Natural killer cell treated with Interleukin-12 subunit alpha and Interleukin-12 subunit beta and Interleukin-15 and Interleukin-18, amount 100 ng/mL, for 72 hours (primary cell): ENCODE measurements at regions not wholly inside any gene's neighbourhood (a gene's known extent, or its start where the extent isn't known, plus 50 kb on each side); places are given as distances from the start of the nearest gene placed in this dataset.

Experiments used
- ATAC-seq, 2 donors: fragments of 150-1000 bp; cut with Tn5 transposase in 1 of 2; sonication (Bioruptor Pico), chemical (Tn5 transposase) in 1 of 2; 2 replicates each; pipeline ENCODE4 v1.10.0; 2021
- DNase-seq: peaks from one replicate; pipeline ENCODE4 v3.0.0; 2022; ENCODE audit warnings: low spot score
- H3K27ac Mint-ChIP-seq, 2 donors: 1 replicate in 1 of 2; 2 replicates in 1 of 2; pipeline ENCODE4 v1.8.0; 2022; ENCODE audit warnings: mixed read lengths in 2 of 2, mild to moderate bottlenecking in 1 of 2, moderate library complexity in 1 of 2
- H3K27me3 Mint-ChIP-seq, 2 donors: 1 replicate in 1 of 2; 2 replicates in 1 of 2; pipeline ENCODE4 v1.8.0; 2022; ENCODE audit warnings: mixed read lengths in 2 of 2
- H3K36me3 Mint-ChIP-seq: one replicate; pipeline ENCODE4 v1.8.0; 2022; ENCODE audit warnings: mixed read lengths
- H3K4me1 Mint-ChIP-seq, 2 donors: 1 replicate in 1 of 2; 2 replicates in 1 of 2; pipeline ENCODE4 v1.8.0; 2022; ENCODE audit warnings: low read depth in 2 of 2, mixed read lengths in 2 of 2, mild to moderate bottlenecking in 1 of 2
- H3K4me3 Mint-ChIP-seq: one replicate; pipeline ENCODE4 v1.8.0; 2022; ENCODE audit warnings: mixed read lengths
- H3K9me3 Mint-ChIP-seq: 2 replicates; pipeline ENCODE4 v1.8.0; 2022; ENCODE audit warnings: mixed read lengths

- H3K9me3 Mint-ChIP-seq, result peaks cover 25% of the 10 kb centered on the region
- no peak overlapping the region for H3K4me3 Mint-ChIP-seq
- ATAC-seq (no peak), DNase-seq (no peak)
- H3K27ac Mint-ChIP-seq, result no peak overlapping the region
- no peaks in the 10 kb centered on the region for H3K27me3 Mint-ChIP-seq
- no peaks in the 10 kb centered on the region for H3K4me1 Mint-ChIP-seq
- H3K36me3 Mint-ChIP-seq, result no peaks in the 10 kb centered on the region
These were observed 590.6 kb upstream of the IGFBP3 start for GRCh38 chr7:46511442-46512215.

DNA sequence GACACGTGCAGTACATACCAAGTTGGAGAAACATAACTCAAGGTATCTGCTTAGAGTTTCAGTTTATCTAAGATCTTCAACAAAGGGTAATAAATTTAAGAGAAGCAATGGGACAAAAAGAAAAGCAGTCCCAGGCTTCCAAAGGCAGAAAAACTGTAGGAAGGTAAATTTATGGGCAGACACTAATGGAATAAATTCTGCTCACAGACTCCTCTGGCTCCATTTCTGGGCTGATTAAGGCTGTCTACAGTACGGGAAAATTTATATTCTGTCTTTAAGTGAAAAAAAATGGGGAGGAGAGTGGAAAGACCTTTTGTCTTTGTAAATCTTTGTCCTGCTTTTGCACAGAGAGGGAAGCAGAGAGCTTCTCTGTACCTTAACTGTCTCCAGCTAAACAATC lies 587.5 kb upstream of the IGFBP3 start:
- H3K4me1 Mint-ChIP-seq, result no peaks in the 10 kb centered on the region
- H3K27me3 Mint-ChIP-seq, result no peaks in the 10 kb centered on the region

DNA sequence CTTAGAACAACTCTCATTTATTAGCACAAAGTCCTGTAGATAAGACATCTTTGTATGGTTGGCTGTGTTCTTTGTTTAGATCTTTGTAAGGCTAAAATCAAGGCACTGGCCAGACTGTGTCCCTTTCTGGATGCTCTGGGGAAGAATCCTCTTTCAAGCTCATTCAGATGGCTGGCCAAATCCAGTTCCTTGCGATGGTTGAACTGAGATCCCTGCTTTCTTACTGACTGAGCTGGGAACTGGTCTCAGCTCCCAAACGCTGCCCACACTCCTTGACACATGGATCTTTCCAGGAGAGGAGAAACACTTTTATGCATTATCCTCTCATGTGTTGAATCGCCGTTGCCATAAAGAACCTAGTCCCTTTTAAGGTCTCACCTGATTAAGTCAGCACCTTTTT lies 586.5 kb upstream of the IGFBP3 start:
- Mint-ChIP-seq H3K27ac (no peak overlapping the region), H3K4me3 (no peak overlapping the region), H3K9me3 (peaks cover 20% of the 10 kb centered on the region), H3K27me3 (no peaks in the 10 kb centered on the region), H3K4me1 (no peaks in the 10 kb centered on the region), H3K36me3 (no peaks in the 10 kb centered on the region)
- no peak for ATAC-seq
- no peak for DNase-seq

More for the DNA sequence above, 587.5 kb upstream of the IGFBP3 start:
- ATAC-seq (no peak), DNase-seq (no peak)
- Mint-ChIP-seq H3K36me3 (no peaks in the 10 kb centered on the region), H3K27ac (no peak overlapping the region), H3K4me3 (no peak overlapping the region), H3K9me3 (peaks cover 23% of the 10 kb centered on the region)

- ATAC-seq (no peak), DNase-seq (no peak)
- H3K36me3 Mint-ChIP-seq, result peaks cover 12% of the 10 kb centered on the region
- no peak overlapping the region for H3K27ac Mint-ChIP-seq
- H3K4me1 Mint-ChIP-seq, result no peaks in the 10 kb centered on the region
- no peak overlapping the region for H3K4me3 Mint-ChIP-seq
- no peaks in the 10 kb centered on the region for H3K27me3 Mint-ChIP-seq
- peaks cover 34% of the 10 kb centered on the region for H3K9me3 Mint-ChIP-seq
These were observed 573.4 kb upstream of the IGFBP3 start for GRCh38 chr7:46494441-46494840.

- H3K9me3 Mint-ChIP-seq, result peaks cover 34% of the 10 kb centered on the region
- no peak overlapping the region for H3K27ac Mint-ChIP-seq
- DNase-seq (no peak), ATAC-seq (no peak)
- no peaks in the 10 kb centered on the region for H3K4me1 Mint-ChIP-seq
- H3K27me3 Mint-ChIP-seq, result no peaks in the 10 kb centered on the region
- peaks cover 12% of the 10 kb centered on the region for H3K36me3 Mint-ChIP-seq
- no peak overlapping the region for H3K4me3 Mint-ChIP-seq
These were observed 573.0 kb upstream of the IGFBP3 start for GRCh38 chr7:46494028-46494427.

DNA sequence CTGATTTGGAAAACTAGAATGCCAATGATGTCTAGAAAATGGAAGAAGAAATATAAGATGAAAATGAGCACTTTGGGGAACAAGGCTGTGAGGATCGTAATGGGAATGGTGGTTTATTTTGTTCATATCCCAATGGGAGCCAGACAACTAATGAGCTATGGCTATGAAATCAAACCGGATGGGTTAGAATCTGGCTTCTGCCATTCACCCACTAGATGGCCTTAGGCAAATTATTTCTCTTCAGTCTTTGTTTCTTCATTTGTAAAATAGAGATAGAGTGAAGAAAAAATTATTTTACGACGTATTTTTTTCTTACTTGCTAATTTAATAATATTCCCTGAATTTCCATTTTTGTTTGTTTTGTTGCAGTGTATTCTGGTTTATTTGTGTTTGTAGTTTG lies 572.1 kb upstream of the IGFBP3 start:
- Mint-ChIP-seq H3K4me3 (no peak overlapping the region), H3K36me3 (peaks cover 8% of the 10 kb centered on the region), H3K27ac (no peak overlapping the region), H3K27me3 (no peaks in the 10 kb centered on the region), H3K9me3 (peaks cover 27% of the 10 kb centered on the region), H3K4me1 (no peaks in the 10 kb centered on the region)
- no peak for ATAC-seq
- no peak for DNase-seq

DNA sequence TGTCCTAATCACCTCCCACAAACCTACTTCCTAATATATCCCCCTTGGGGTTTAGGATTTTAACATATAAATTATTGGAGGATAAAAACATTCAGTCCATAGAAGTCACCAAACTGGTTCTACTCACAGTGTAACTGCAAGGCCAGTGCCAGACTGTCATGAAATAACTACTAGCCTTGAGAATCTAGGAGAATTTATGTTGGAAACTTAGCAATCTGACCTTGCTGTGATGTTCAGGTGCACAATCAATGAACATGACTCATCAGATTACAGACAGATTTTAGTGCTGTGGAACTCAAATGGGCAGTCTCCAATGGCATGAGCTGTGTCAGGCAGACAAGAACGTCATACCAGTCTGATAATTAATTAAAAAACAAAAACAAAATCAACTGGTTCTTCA lies 571.4 kb upstream of the IGFBP3 start:
- H3K27ac Mint-ChIP-seq, result no peak overlapping the region

GRCh38 chr7:46490406-46490805 lies 569.3 kb upstream of the IGFBP3 start:
- H3K4me3 Mint-ChIP-seq, result no peak overlapping the region
- H3K9me3 Mint-ChIP-seq, result peaks cover 25% of the 10 kb centered on the region
- H3K36me3 Mint-ChIP-seq, result no peaks in the 10 kb centered on the region
- no peaks in the 10 kb centered on the region for H3K27me3 Mint-ChIP-seq
- ATAC-seq, result no peak
- no peak overlapping the region for H3K27ac Mint-ChIP-seq
- DNase-seq, result no peak
- no peaks in the 10 kb centered on the region for H3K4me1 Mint-ChIP-seq

More for the DNA sequence above, 571.4 kb upstream of the IGFBP3 start:
- DNase-seq (no peak), ATAC-seq (no peak)
- Mint-ChIP-seq H3K4me3 (no peak overlapping the region), H3K4me1 (no peaks in the 10 kb centered on the region), H3K27me3 (no peaks in the 10 kb centered on the region), H3K9me3 (peaks cover 26% of the 10 kb centered on the region), H3K36me3 (peaks cover 5% of the 10 kb centered on the region)

DNA sequence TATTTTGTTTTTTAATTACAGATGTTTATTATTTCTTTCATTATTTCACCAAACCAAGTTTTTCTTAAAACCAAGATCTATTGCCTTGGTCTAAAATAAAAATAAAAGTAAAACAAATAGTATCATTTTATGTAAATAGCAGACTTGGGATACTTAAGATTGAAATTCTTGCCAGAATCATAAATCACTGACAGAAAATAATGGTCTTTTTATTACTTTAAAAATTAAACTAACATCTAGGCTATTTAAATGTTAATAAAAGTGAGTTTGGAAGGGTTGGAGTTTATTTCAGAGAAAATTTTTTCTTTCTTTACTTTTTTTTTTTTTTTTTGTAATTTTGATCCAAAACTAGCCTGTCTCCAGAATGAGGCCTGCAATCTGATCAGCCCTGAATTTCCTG lies 568.0 kb upstream of the IGFBP3 start:
- no peaks in the 10 kb centered on the region for H3K4me1 Mint-ChIP-seq
- H3K27me3 Mint-ChIP-seq, result no peaks in the 10 kb centered on the region
- no peak for ATAC-seq
- no peak overlapping the region for H3K27ac Mint-ChIP-seq
- H3K4me3 Mint-ChIP-seq, result no peak overlapping the region
- H3K36me3 Mint-ChIP-seq, result no peaks in the 10 kb centered on the region
- no peak for DNase-seq
- peaks cover 24% of the 10 kb centered on the region for H3K9me3 Mint-ChIP-seq

- H3K4me3 Mint-ChIP-seq, result no peak overlapping the region
- no peaks in the 10 kb centered on the region for H3K36me3 Mint-ChIP-seq
- no peaks in the 10 kb centered on the region for H3K27me3 Mint-ChIP-seq
- no peaks in the 10 kb centered on the region for H3K4me1 Mint-ChIP-seq
- H3K9me3 Mint-ChIP-seq, result peaks cover 25% of the 10 kb centered on the region
- H3K27ac Mint-ChIP-seq, result no peak overlapping the region
- DNase-seq (no peak), ATAC-seq (no peak)
These were observed 567.5 kb upstream of the IGFBP3 start for GRCh38 chr7:46488607-46489006.

DNA sequence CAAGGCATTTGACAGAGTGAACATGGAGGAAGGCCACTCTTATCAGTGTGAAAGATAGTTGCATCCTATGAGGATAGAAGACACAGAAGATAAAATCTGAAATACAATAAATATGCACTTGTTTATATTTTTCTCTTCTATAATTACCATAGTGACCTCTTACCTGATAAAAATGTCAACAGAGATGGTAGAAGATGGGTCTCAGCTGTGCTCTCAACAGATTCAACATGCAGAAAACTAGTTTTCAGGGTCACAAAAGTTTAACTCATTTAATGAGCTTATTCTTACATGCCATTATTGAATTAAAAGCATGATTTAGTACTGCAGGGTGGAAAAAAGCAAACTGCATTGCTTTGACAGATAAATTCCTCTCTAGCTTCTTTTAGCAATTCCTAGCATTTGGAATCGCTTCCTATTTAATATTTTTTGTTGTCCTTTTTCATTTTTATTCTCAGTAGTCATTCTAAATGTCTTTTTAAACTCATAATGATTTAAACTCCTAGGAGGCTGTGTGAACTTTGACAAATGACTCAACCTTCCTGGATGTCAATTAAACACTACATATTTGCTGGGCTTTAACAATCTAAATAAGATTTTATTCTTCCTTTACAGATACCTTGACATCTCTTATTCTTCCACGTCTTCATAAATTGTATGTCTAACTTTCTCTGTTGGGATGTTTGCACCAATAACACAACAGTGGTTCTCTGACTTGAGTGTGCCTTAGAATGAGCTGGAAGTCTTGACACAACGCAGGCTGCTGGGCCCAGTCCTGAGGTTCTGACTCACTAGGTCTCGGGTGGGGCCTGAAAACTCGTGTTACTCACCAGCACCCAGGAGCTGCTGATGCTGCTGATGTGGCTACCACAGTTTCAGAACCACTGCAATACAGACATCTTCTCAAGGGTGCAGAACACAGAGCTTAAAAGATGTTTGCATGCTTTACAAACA lies 565.5 kb upstream of the IGFBP3 start:
- Mint-ChIP-seq H3K9me3 (peaks cover 23% of the 10 kb centered on the region), H3K4me3 (no peak overlapping the region), H3K27ac (no peak overlapping the region), H3K4me1 (no peaks in the 10 kb centered on the region), H3K27me3 (no peaks in the 10 kb centered on the region), H3K36me3 (no peaks in the 10 kb centered on the region)
- no peak for DNase-seq
- no peak for ATAC-seq

GRCh38 chr7:46485481-46486065 lies 564.5 kb upstream of the IGFBP3 start:
- no peaks in the 10 kb centered on the region for H3K27me3 Mint-ChIP-seq
- no peaks in the 10 kb centered on the region for H3K4me1 Mint-ChIP-seq
- H3K9me3 Mint-ChIP-seq, result peaks cover 19% of the 10 kb centered on the region
- no peak overlapping the region for H3K27ac Mint-ChIP-seq
- ATAC-seq (no peak), DNase-seq (no peak)
- no peak overlapping the region for H3K4me3 Mint-ChIP-seq
- no peaks in the 10 kb centered on the region for H3K36me3 Mint-ChIP-seq

GRCh38 chr7:46484906-46485305 lies 563.8 kb upstream of the IGFBP3 start:
- no peak overlapping the region for H3K27ac Mint-ChIP-seq
- H3K4me1 Mint-ChIP-seq, result no peaks in the 10 kb centered on the region
- peaks cover 19% of the 10 kb centered on the region for H3K9me3 Mint-ChIP-seq
- no peak for DNase-seq
- H3K27me3 Mint-ChIP-seq, result no peaks in the 10 kb centered on the region
- no peaks in the 10 kb centered on the region for H3K36me3 Mint-ChIP-seq
- no peak for ATAC-seq
- no peak overlapping the region for H3K4me3 Mint-ChIP-seq

- ATAC-seq, result no peak
- Mint-ChIP-seq H3K4me1 (no peaks in the 10 kb centered on the region), H3K27me3 (no peaks in the 10 kb centered on the region), H3K36me3 (no peaks in the 10 kb centered on the region), H3K9me3 (peaks cover 19% of the 10 kb centered on the region), H3K27ac (no peak overlapping the region), H3K4me3 (no peak overlapping the region)
- no peak for DNase-seq
These were observed 559.5 kb upstream of the IGFBP3 start for GRCh38 chr7:46480619-46481018.
